Ascending aorta (tissue), 2 donors: ENCODE measurements at regions not wholly inside any gene's neighbourhood (a gene's known extent, or its start where the extent isn't known, plus 50 kb on each side); places are given as distances from the start of the nearest gene placed in this dataset.
"Not testable (repeated sequence)": the region's sequence is repeated elsewhere in the genome, so short reads cannot be mapped to it uniquely, and the experiment has no call there.

Experiments used
- DNase-seq, 2 donors: peaks; one replicate each; pipeline ENCODE4 v3.0.0-alpha.2; 2019; ENCODE audit warnings: low spot score in 2 of 2
- H3K27ac ChIP-seq, 2 donors: fragments of 200-600 bp; sonication (generic); one replicate each; pipeline ENCODE4 v1.5.1; 2016 to 2017; ENCODE audit warnings: mild to moderate bottlenecking in 1 of 2
- H3K27me3 ChIP-seq: fragments of 200-600 bp; sonication (generic); one replicate; pipeline ENCODE4 v1.5.1; 2017
- H3K36me3 ChIP-seq, 2 donors: fragments of 200-600 bp; sonication (generic); one replicate each; pipeline ENCODE4 v1.5.1; 2016
- H3K4me1 ChIP-seq, 2 donors: fragments of 200-600 bp; sonication (generic); one replicate each; pipeline ENCODE4 v1.5.1; 2016 to 2017; ENCODE audit warnings: mild to moderate bottlenecking in 1 of 2
- H3K4me3 ChIP-seq, 2 donors: fragments of 200-600 bp; sonication (generic); one replicate each; pipeline ENCODE4 v1.5.1; 2016 to 2017; ENCODE audit warnings: mild to moderate bottlenecking in 1 of 2
- H3K9me3 ChIP-seq, 2 donors: fragments of 200-600 bp; sonication (generic); one replicate each; pipeline ENCODE4 v1.5.1; 2016
- intact Hi-C: fragments of 100-400 bp; cut with DNase I; formaldehyde crosslinking; loops from one replicate; pipeline ENCODE4 v1.15.1; 2023
- TF ChIP-seq, protein P1 (sequence below), 3 experiments: fragments of 200-600 bp in 2 of 3; fragments of 450-650 bp in 1 of 3; sonication (generic) in 2 of 3; IDR thresholded peaks; one replicate each; pipeline ENCODE4 v1.5.1; 2016 to 2019; ENCODE audit warnings: antibody characterized with exemption in 3 of 3, mild to moderate bottlenecking in 1 of 3, moderate library complexity in 1 of 3

DNA sequence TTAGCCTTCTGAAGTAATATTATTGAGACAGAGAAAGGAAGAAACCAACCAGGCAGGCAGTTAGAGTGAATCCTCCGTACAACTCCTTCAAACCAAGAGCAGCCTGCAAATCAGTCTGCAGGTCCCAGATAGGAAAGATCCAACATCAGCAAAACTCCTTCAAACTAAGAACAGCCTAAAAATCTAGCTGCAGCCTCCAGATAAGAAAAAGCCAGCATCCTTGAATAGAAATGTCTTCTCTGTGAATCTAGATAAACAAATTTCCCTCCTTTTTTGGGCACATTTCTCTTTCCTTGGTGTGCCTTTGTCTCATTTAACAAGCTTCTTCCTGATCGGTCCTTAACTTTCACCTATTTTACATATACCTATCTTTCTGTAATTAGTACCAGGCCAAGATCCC is 1004.6 kb upstream of the TMEFF2 start:
- no peak overlapping the region for H3K4me3 ChIP-seq
- intact Hi-C loops, result no loop called here
- no peaks in the 10 kb centered on the region for H3K36me3 ChIP-seq
- TF ChIP-seq, protein P1, sequence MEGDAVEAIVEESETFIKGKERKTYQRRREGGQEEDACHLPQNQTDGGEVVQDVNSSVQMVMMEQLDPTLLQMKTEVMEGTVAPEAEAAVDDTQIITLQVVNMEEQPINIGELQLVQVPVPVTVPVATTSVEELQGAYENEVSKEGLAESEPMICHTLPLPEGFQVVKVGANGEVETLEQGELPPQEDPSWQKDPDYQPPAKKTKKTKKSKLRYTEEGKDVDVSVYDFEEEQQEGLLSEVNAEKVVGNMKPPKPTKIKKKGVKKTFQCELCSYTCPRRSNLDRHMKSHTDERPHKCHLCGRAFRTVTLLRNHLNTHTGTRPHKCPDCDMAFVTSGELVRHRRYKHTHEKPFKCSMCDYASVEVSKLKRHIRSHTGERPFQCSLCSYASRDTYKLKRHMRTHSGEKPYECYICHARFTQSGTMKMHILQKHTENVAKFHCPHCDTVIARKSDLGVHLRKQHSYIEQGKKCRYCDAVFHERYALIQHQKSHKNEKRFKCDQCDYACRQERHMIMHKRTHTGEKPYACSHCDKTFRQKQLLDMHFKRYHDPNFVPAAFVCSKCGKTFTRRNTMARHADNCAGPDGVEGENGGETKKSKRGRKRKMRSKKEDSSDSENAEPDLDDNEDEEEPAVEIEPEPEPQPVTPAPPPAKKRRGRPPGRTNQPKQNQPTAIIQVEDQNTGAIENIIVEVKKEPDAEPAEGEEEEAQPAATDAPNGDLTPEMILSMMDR (IDR thresholded peaks at IDR 0.05), result no peak
- no peak overlapping the region for H3K27ac ChIP-seq
- no peak for DNase-seq
- H3K4me1 ChIP-seq, result no peaks in the 10 kb centered on the region
- no peaks in the 10 kb centered on the region for H3K9me3 ChIP-seq
- H3K27me3 ChIP-seq, result no peaks in the 10 kb centered on the region

DNA sequence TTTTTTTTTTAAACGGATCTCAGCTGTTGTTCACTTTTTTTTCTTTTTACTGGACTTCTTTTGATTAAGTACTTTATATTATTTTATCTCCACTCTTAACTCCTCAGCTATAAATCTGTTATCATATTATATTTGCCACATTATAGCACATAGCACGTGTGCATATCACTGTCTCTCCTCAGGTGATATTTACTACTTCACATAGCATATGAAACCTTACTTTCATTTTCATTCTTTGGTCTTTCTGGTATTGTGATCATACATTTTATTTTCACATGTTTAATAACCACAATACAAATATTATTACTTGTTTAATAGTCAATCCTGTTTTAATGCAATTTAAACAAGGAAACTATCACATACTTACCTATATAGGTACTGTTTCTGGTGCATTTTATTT is 993.1 kb upstream of the TMEFF2 start:
- intact Hi-C loops, result no loop called here
- Histone ChIP-seq H3K36me3 (no peaks in the 10 kb centered on the region), H3K9me3 (no peaks in the 10 kb centered on the region), H3K4me3 (no peak overlapping the region), H3K27ac (no peak overlapping the region), H3K4me1 (no peaks in the 10 kb centered on the region), H3K27me3 (no peaks in the 10 kb centered on the region)
- TF ChIP-seq, protein P1 (IDR thresholded peaks at IDR 0.05), result no peak
- no peak for DNase-seq

DNA sequence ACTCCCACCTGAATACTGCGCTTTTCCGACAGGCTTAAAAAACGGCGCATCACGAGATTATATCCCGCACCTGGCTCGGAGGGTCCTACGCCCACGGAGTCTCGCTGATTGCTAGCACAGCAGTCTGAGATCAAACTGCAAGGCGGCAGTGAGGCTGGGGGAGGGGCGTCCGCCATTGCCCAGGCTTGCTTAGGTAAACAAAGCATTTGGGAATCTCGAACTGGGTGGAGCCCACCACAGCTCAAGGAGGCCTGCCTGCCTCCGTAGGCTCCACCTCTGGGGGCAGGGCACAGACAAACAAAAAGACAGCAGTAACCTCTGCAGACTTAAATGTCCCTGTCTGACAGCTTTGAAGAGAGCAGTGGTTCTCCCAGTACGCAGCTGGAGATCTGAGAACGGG is 976.2 kb upstream of the TMEFF2 start:
- H3K9me3 ChIP-seq, DNase-seq, H3K4me1 ChIP-seq, H3K4me3 ChIP-seq, H3K36me3 ChIP-seq, intact Hi-C loops, H3K27ac ChIP-seq, H3K27me3 ChIP-seq: not testable (repeated sequence)

DNA sequence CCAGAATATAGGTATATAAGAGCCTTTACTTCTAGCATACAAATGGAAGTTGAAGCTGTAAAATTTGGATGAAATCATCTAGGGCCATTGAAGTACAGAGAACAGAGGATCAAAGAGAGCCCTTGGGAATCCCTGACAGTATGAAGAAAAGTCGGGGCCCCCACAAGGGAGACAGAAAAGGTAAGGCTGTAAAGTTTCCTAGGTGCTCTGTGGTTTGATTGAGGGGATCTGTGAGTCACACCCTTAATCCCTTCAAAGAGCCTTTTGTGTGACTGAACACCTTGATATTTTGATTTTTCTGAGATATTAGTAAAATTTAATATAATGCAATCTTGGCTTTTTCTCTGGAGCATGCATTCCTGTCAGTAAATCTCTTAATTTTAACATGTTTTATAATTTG is 961.7 kb upstream of the TMEFF2 start:
- no peaks in the 10 kb centered on the region for H3K9me3 ChIP-seq
- intact Hi-C loops, result no loop called here
- TF ChIP-seq, protein P1 (IDR thresholded peaks at IDR 0.05), result no peak
- H3K27me3 ChIP-seq, result no peaks in the 10 kb centered on the region
- no peak overlapping the region for H3K4me3 ChIP-seq
- H3K27ac ChIP-seq, result no peak overlapping the region
- H3K4me1 ChIP-seq, result no peaks in the 10 kb centered on the region
- no peaks in the 10 kb centered on the region for H3K36me3 ChIP-seq
- no peak for DNase-seq

DNA sequence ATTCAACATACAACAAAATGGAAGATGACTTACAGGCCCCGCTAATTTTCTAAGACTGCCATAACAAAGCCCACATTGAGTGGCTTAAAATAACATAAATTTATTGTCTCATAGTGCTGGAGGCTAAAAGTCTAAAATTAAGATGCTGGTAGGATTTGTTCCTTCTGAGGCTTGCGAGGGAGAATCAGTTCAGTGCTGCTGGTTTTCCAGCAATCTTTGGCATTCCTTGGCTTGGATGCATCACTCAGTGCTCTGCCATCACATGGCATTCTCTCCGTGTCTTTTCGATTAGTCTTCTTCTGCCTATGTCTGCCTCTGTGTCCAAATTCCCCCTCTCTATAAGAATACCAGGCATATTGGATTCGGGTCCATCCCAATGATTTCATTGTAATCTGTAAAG is 959.3 kb upstream of the TMEFF2 start:
- Histone ChIP-seq H3K4me1 (no peaks in the 10 kb centered on the region), H3K36me3 (no peaks in the 10 kb centered on the region), H3K4me3 (no peak overlapping the region), H3K27me3 (no peaks in the 10 kb centered on the region), H3K9me3 (no peaks in the 10 kb centered on the region), H3K27ac (no peak overlapping the region)
- TF ChIP-seq, protein P1 (IDR thresholded peaks at IDR 0.05), result no peak
- intact Hi-C loops, result no loop called here
- no peak for DNase-seq

DNA sequence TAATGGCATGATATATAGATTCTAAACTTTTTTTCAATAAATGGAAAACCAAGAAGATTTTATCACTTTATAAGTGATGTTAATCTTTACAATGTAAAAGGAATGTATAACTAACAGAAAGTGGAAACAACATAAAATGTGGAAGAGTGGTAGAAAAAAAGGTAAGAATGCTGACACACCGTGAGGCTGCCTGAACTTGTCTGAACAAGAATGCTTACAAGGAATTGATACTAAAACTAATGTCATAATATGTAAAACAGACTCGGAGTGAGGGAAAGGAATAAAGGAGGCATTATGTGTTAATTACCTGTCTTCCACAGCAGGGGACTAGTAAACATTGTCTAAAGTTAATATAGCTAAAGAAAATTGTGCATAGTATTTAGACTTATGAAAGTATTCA is 958.8 kb upstream of the TMEFF2 start:
- intact Hi-C loops, result no loop called here

DNA sequence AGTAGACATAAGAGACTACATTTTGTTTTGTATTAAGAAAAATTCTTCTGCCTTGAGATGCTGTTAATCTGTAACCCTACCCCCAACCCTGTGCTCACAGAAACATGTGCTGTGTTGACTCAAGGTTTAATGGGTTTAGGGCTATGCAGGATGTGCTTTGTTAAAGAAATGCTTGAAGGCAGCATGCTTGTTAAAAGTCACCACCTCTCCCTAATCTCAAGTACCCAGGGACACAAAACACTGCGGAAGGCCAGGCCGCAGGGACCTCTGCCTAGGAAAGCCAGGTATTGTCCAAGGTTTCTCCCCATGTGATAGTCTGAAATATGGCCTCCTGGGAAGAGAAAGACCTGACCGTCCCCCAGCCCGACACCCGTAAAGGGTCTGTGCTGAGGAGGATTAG is 947.7 kb upstream of the TMEFF2 start:
- intact Hi-C loops, H3K4me1 ChIP-seq, DNase-seq, H3K27ac ChIP-seq, H3K4me3 ChIP-seq, H3K27me3 ChIP-seq, H3K9me3 ChIP-seq, H3K36me3 ChIP-seq: not testable (repeated sequence)

More for the DNA sequence above, 958.8 kb upstream of the TMEFF2 start:
- H3K4me1 ChIP-seq, result no peaks in the 10 kb centered on the region
- no peaks in the 10 kb centered on the region for H3K36me3 ChIP-seq
- no peak overlapping the region for H3K4me3 ChIP-seq
- H3K27me3 ChIP-seq, result no peaks in the 10 kb centered on the region
- H3K9me3 ChIP-seq, result no peaks in the 10 kb centered on the region
- TF ChIP-seq, protein P1 (IDR thresholded peaks at IDR 0.05), result no peak
- no peak overlapping the region for H3K27ac ChIP-seq
- DNase-seq, result no peak
